Neural cell (in vitro differentiated cells): ENCODE measurements at regions not wholly inside any gene's neighbourhood (a gene's known extent, or its start where the extent isn't known, plus 50 kb on each side); places are given as distances from the start of the nearest gene placed in this dataset.

Source experiments
- CTCF ChIP-seq: fragments of 450-650 bp; IDR thresholded peaks from 2 replicates; pipeline ENCODE4 v1.5.1; 2014; ENCODE audit warnings: antibody characterized with exemption, mild to moderate bottlenecking, moderate library complexity; ENCODE audit not compliant: poor library complexity, severe bottlenecking
- EP300 ChIP-seq: fragments of 450-650 bp; conservative IDR thresholded peaks from 2 replicates; pipeline ENCODE4 v1.6.1; 2014; ENCODE audit warnings: antibody characterized with exemption, mild to moderate bottlenecking, moderate library complexity; ENCODE audit not compliant: poor library complexity, severe bottlenecking
- EZH2 ChIP-seq: fragments of 200-600, 300-800 bp; shearing (Covaris generic), sonication (generic); IDR thresholded peaks from 2 replicates; pipeline ENCODE4 v1.6.1; 2014; ENCODE audit warnings: antibody characterized with exemption, low read length, borderline replicate concordance, mild to moderate bottlenecking; ENCODE audit not compliant: insufficient read depth, poor library complexity, severe bottlenecking
- MXI1 ChIP-seq: fragments of 450-650 bp; conservative IDR thresholded peaks from 2 replicates; pipeline ENCODE4 v1.6.1; 2014; ENCODE audit warnings: antibody characterized with exemption, mild to moderate bottlenecking; ENCODE audit not compliant: poor library complexity, severe bottlenecking
- POLR2AphosphoS5 ChIP-seq: IDR thresholded peaks from 2 replicates; pipeline ENCODE4 v1.6.1; 2012
- RAD21 ChIP-seq: fragments of 450-650 bp; conservative IDR thresholded peaks from 2 replicates; pipeline ENCODE4 v1.6.1; 2014; ENCODE audit warnings: antibody characterized with exemption, mild to moderate bottlenecking, moderate library complexity
- REST ChIP-seq: IDR thresholded peaks from 2 replicates; pipeline ENCODE4 v1.6.1; 2012; ENCODE audit warnings: borderline replicate concordance
- SMC3 ChIP-seq: fragments of 450-650 bp; conservative IDR thresholded peaks from 2 replicates; pipeline ENCODE4 v1.6.1; 2014; ENCODE audit warnings: antibody characterized with exemption, mild to moderate bottlenecking, moderate library complexity; ENCODE audit not compliant: poor library complexity
- TAF1 ChIP-seq: IDR thresholded peaks from 2 replicates; pipeline ENCODE4 v1.6.1; 2012; ENCODE audit warnings: low read depth

- TF ChIP-seq CTCF (peak; percentile 78), POLR2AphosphoS5 (no peak), EZH2 (no peak), SMC3 (peak; percentile 79), TAF1 (no peak), RAD21 (peak; percentile 77), MXI1 (no peak), EP300 (no peak), REST (no peak)
These were observed 64.2 kb upstream of the SLC35B3 start for GRCh38 chr6:8499540-8499939.
